DMS53 treated with DMSO at 0.1 percent for 48 hours (cell line): ENCODE measurements at regions not wholly inside any gene's neighbourhood (a gene's known extent, or its start where the extent isn't known, plus 50 kb on each side); places are given as distances from the start of the nearest gene placed in this dataset.

ENCODE experiments used
- DNase-seq: peaks from one replicate; lab custom pipeline; 2025; ENCODE audit not compliant: unreplicated experiment; lab: John Stamatoyannopoulos, UW

DNA sequence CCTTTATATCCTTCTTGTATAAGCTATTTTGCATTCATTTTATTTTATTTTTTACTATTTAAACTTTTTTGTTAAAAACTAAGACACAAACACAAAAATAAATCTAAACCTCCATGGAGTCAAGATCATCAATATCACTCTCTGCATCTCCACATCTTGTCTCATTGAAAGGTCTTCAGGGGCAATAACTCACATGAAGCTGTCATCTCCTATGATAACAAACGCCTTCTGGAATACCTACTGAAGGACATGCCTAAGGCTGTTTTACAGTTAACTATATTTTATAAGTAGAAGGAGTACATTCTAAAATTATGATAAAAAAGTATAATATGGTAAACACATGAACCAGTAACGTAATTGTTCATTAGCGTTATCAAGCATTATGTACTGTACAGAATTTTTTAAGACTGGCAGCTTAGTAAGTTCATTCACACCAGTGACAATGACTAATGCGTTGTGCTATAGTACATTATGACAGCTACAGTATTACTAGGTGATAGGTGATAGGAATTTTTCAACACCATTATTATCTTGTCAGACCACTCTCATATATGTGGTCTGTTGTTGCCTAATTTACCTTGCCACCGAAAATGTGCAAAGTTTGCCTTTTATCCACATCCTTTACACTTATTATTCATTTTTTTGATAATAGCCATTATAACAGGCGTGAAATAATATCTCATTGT, 390.7 kb upstream of the SLITRK1 start:
- no peak for DNase-seq

DNA sequence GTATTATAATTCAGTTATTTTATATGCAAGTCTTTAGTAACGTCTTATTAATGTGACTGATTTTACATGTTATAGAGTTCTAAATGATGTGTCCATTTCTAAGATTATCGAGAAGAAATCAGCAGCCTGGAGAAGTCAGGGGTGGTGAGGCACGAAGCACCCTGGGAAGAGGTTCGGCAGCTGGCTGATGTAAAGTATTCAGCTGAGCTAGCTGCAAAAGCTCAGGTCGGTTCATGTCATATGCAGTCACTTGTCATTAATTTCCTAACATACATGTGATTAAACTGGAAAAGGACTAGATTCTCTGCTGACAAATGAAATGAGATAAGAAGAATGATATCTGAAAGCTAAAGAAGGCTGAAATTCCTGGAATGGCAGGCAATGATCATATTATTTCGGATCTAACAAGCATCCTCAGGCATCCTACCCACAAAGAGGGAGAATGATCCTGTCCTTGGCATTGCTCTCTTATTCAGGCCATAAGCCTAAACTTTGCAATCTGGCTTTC, 383.0 kb upstream of the SLITRK1 start:
- DNase-seq = no peak

- DNase-seq = no peak
Observed at GRCh38 chr13:84263354-84264069, 381.2 kb upstream of the SLITRK1 start.

DNA sequence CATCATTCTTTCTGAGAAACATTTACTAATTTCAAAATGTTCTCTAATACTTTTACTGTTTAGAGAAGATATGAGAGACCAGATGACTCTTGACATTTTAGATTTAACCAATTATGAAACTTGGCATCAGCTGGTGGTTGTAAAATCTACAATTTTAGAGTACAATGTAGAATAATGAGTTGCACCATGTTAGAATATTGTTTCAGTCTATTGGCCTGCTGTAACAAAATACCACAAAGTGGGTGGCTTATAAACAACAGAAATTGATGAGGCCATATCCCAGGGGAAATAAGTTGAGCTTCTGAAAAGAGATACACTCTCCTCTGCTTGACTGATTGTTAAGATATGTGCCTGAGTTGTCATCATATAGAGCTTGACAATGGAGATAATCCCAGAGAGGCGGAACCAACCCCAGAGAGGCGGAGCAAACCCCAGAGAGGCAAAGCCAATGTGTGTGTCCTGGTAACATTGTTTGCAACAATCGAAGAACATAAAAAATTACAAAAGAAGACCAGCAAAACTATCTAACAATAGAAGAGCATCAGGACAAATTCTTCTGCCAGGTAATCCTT, 373.0 kb upstream of the SLITRK1 start:
- DNase-seq = no peak

- DNase-seq = no peak
Observed at GRCh38 chr13:84249463-84249862, 367.2 kb upstream of the SLITRK1 start.

DNA sequence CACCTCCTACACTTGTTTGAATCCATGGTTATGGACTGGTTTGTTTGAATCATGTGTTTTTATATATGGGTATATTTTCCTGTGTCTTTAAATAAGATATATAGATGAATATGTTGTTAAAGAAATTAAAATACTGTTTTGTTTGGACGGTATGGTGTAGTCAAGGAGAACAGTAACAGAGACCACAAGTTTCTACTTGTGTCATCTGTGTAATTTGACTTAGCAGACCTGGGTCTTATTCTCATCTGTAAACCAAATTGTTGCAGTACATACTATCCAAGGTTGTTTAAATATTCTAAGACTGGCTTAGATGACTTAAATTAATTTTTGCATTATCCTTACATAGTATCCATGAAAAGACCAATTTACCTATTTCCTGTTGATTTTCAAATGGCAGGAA, 361.1 kb upstream of the SLITRK1 start:
- DNase-seq = no peak

DNA sequence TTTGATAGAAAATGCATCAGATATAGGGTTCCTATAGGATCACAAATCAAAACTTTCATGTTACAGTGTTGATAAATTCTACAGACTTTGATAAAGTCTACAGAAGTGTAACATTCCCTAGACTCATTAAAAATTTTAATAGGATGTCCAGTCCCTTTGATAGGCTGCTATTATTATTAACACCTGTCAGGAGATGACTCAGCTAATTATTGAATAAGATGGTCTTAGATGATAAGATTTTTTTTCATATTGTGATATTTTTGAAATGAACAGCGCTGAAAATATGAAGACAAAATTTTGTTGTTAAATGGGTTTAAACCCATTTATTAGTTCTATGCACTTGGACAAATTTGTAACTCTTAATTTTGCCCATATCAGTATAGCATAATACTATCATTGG, 356.8 kb upstream of the SLITRK1 start:
- no peak for DNase-seq

- DNase-seq = no peak
Observed at GRCh38 chr13:84238381-84238780, 356.1 kb upstream of the SLITRK1 start.

GRCh38 chr13:84237143-84237542, 354.9 kb upstream of the SLITRK1 start:
- no peak for DNase-seq

- no peak for DNase-seq
Observed at GRCh38 chr13:84234416-84234815, 352.1 kb upstream of the SLITRK1 start.

- no peak for DNase-seq
Observed at GRCh38 chr13:84230568-84230967, 348.3 kb upstream of the SLITRK1 start.

DNA sequence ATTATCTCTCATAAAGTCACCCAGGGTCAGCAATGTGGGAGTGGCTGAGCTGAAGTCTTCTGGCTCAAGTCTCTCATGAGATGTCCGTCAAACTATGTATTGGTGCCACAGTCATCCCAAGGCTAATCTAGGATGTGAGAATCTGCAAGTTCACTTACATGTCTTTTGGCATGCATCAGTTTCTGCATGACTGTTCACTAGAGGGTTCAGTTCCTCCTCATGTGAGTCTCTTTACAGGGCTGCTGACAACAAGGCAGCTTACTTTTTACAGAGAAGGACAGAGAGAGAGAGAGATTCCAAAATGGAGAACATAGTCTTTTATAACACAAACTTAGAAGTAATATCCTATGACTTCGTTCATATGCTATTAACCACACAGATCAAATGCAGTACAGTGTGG, 328.8 kb upstream of the SLITRK1 start:
- DNase-seq = no peak

- no peak for DNase-seq
Observed at GRCh38 chr13:84208246-84208910, 326.1 kb upstream of the SLITRK1 start.

GRCh38 chr13:84207509-84207908, 325.2 kb upstream of the SLITRK1 start:
- no peak for DNase-seq

DNA sequence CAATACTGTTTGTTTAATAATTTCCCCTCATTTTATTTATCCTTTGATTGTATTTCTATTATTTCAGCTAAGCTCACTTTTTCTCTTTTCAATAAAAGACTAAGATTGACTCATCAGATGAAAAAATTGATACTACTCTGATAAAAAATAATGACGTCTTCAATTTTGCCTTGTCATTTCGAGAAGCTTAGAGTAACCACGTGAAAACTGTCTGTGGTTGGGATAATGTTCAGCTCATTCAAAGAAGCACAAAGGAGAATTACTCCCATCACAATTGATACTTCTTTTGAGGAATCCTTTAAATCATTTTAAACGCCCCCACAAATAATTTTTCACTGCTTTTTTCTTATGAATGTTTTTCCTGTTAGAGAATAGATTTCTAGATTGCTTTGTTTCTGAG, 318.7 kb upstream of the SLITRK1 start:
- no peak for DNase-seq

DNA sequence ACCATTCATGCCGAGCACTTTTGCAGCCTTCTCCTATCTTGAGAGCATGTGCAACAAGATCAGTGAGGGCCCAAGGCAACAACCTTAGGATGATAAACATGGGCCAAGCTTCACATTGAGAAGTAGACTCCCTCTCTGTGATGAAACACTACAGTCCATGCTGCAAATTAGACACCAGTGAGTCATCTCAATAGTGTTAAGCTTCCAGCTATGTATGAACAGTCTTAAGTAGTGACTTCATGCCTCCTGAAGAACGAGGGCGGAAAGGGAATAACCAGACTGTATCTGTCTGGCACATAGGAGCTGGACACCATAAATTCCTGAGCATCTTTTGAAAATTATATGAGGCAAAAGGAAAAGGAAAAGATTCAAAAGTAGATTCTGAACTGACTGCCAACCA, 309.9 kb upstream of the SLITRK1 start:
- no peak for DNase-seq

DNA sequence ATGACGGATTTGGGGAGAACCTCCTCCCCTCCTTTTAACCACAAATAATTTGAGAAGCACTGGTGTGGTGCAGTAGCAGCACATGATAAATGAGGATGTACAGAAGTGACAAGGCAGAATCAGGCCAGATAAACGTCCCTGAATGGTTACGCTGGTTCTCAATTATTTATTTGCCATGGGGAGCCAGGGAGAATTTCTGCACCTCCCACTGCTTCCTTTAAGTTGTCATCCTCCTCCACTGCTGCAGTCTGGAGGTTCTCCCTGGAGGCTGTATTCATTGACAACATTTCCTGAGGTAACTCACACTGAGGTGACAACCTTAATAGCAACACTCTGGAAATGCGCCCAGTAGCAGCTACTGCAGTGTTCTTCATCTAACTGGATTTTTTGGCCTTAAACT, 308.9 kb upstream of the SLITRK1 start:
- no peak for DNase-seq

DNA sequence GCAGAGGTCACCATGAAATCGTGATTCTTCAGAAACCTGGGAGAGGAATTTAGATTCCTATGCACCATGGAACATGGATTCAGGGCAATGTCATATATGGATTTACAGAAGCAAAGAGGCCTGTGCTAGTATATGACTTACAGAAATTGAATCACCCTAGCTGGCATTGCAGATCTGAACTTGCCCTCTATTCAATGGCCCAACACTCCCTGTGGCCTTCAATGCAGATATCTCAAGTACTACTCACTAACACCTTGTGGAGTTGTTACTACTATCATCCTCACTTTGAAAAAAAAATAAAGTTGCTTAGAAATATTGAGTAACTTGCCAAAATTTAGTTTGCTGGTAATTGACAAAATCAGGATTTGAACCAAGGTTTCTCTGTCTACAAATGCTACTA, 305.4 kb upstream of the SLITRK1 start:
- DNase-seq = no peak

DNA sequence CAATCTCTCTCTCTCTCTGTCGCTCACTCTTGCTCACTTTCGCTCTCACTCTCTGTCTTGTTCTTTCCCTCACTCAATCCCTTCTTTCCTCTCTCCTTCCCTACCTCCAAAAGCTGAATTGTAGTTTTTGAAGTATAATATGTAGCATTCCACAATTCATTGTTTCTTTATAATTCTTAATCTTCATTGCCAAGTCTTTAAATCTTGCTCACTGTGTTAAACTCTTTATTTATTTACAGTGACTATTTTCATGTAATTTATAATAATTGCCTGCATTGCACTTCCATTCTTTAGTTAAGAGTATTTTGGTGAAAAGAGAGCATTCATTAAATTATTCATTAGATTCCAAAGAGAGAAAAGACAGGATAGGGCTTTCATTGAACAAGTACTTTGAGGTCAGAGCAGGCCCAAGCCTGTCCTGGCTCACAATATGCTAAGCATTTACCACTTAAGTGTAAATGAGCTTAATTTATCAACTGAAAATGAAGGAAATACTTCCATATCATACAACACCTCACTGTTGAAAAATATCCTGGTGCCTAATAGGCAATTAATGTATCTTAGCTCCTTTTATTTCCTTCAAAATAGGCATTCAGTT, 257.4 kb upstream of the SLITRK1 start:
- DNase-seq = no peak

GRCh38 chr13:84137292-84137691, 255.0 kb upstream of the SLITRK1 start:
- no peak for DNase-seq

GRCh38 chr13:84136582-84136981, 254.3 kb upstream of the SLITRK1 start:
- DNase-seq = no peak
